GM18517 (cell line): ENCODE measurements at regions not wholly inside any gene's neighbourhood (a gene's known extent, or its start where the extent isn't known, plus 50 kb on each side); places are given as distances from the start of the nearest gene placed in this dataset.
"Not testable (repeated sequence)": the region's sequence is repeated elsewhere in the genome, so short reads cannot be mapped to it uniquely, and the experiment has no call there.

Source experiments
- ATAC-seq: cut with Tn5 transposase; IDR thresholded peaks from one replicate; pipeline ENCODE4 v1.9.1; 2021; ENCODE audit warnings: mild to moderate bottlenecking, moderate library complexity; ENCODE audit not compliant: unreplicated experiment

GRCh38 chr7:149992366-149992765 is 118.6 kb downstream of the ATP6V0E2 start:
- ATAC-seq = not testable (repeated sequence)

GRCh38 chr7:149995369-149996026 is 121.7 kb downstream of the ATP6V0E2 start:
- ATAC-seq = not testable (repeated sequence)

GRCh38 chr7:150000780-150001599 is 127.2 kb downstream of the ATP6V0E2 start:
- not testable (repeated sequence) for ATAC-seq

- no peak for ATAC-seq
Observed at GRCh38 chr7:150003304-150003810, 129.6 kb downstream of the ATP6V0E2 start.

GRCh38 chr7:150003973-150004372 is 130.2 kb downstream of the ATP6V0E2 start:
- ATAC-seq = not testable (repeated sequence)

- not testable (repeated sequence) for ATAC-seq
Observed at GRCh38 chr7:150004843-150005242, 131.1 kb downstream of the ATP6V0E2 start.

- ATAC-seq = not testable (repeated sequence)
Observed at GRCh38 chr7:150009620-150010303, 136.0 kb downstream of the ATP6V0E2 start.

GRCh38 chr7:150016651-150017189 is 143.0 kb downstream of the ATP6V0E2 start:
- ATAC-seq = not testable (repeated sequence)

GRCh38 chr7:150020210-150020609 is 146.4 kb downstream of the ATP6V0E2 start:
- not testable (repeated sequence) for ATAC-seq

- not testable (repeated sequence) for ATAC-seq
Observed at GRCh38 chr7:150024550-150025490, 151.1 kb downstream of the ATP6V0E2 start.

GRCh38 chr7:150025802-150026201 is 152.0 kb downstream of the ATP6V0E2 start:
- ATAC-seq = not testable (repeated sequence)

- ATAC-seq = not testable (repeated sequence)
Observed at GRCh38 chr7:150028344-150029012, 154.7 kb downstream of the ATP6V0E2 start.

GRCh38 chr7:150029013-150029389 is 155.2 kb downstream of the ATP6V0E2 start:
- not testable (repeated sequence) for ATAC-seq

- ATAC-seq = not testable (repeated sequence)
Observed at GRCh38 chr7:150031733-150032132, 158.0 kb downstream of the ATP6V0E2 start.

GRCh38 chr7:150033711-150034110 is 159.9 kb downstream of the ATP6V0E2 start:
- not testable (repeated sequence) for ATAC-seq

- ATAC-seq = not testable (repeated sequence)
Observed at GRCh38 chr7:150035769-150036168, 162.0 kb downstream of the ATP6V0E2 start.

- ATAC-seq = not testable (repeated sequence)
Observed at GRCh38 chr7:150039061-150039460, 165.3 kb downstream of the ATP6V0E2 start.

GRCh38 chr7:150042281-150042680 is 168.5 kb downstream of the ATP6V0E2 start:
- ATAC-seq = not testable (repeated sequence)

GRCh38 chr7:150044771-150045170 is 171.0 kb downstream of the ATP6V0E2 start:
- not testable (repeated sequence) for ATAC-seq
